Activated CD8-positive, alpha-beta memory T cell treated with anti-CD3 and anti-CD28 coated beads for 24 hours (primary cell): ENCODE measurements at regions not wholly inside any gene's neighbourhood (a gene's known extent, or its start where the extent isn't known, plus 50 kb on each side); places are given as distances from the start of the nearest gene placed in this dataset.

Experiments
- DNase-seq: peaks from one replicate; pipeline ENCODE4 v3.0.0-alpha.2; 2020

- DNase-seq = no peak
Observed at GRCh38 chr2:19476327-19476726, 117.9 kb upstream of the OSR1 start.

DNA sequence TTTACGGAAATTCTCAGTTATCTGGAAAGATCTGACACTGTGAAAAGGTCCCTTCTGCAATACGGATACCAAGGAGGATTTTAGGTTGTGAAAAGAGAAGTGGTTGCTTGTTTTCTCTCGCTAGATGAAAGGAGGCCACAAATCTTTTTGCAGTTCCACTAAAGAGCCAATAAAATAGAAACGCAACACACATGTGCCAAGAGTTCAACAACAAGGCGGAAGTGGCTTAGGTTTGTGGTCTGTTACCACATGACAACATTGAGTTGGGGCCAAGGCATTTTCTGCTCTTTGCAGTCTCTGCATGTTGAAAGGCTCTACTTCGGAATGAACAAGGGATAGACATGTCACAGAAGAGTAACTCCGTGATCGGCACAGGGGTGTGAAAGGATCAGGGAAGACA lies 115.7 kb upstream of the OSR1 start:
- DNase-seq = no peak

- DNase-seq = no peak
Observed at GRCh38 chr2:19473350-19473749, 114.9 kb upstream of the OSR1 start.

DNA sequence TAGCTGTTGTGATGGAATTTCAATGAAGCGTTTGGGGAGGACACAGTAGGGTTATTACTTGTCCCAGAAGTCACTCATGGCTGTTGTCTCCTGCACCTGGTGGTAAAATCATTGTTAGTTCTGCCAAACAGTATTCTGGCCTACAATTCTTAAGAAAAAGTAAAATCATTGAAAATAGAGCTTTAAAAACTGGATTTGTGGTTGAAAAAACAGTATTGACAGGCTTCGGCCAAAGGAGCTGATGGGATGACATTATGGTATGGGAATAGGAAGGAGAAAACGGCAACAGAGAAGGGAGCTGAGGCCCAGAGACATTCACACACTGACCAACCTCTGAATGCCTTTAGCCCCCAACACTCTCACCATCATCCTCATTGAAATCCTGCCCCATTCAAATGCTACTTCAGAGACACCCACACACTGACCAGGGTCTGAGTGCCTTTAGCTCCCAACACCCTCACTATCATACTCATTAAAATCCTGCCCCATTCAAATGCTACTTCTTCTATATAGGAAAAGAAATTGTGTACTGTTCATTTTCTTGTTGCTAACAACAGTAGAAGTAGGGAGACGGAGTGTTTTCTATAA lies 114.1 kb upstream of the OSR1 start:
- no peak for DNase-seq

- no peak for DNase-seq
Observed at GRCh38 chr2:19471491-19471890, 113.1 kb upstream of the OSR1 start.

DNA sequence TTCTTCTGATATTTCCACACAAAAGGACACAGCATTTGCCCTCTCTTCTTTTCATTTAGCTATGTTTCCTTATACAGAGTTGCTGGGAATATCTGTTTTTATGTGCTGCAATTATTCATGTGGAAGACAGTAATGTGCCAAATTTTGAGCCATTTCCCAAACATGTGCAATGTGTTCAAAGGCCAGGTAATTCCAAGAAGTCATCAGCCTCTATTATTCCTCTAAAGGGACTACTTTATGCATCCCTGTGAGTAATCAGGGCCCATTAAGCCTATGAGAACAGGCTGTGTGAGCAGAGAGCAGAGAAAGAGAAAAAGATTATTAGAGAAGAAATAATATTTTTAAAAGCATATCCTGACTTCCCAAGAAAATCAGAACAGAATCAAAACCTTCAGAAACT lies 107.6 kb upstream of the OSR1 start:
- no peak for DNase-seq

DNA sequence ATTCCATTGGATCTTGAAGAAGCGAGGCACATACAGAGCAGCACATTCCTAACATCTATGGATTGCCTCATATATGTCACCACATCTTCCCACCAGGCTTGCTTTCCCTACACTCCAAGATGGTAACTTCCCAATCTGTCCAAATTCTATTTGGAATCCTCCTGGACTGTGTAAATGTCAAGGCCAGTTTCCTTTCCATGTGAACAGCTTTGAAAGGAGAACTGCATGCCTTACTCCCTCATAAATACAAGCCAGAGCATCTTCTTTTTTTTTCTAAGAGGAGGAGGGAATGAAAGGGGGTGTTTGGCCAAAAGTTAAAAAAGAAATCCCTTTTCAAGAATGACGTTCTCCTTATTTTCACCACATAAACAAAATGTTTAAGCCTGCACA lies 103.8 kb upstream of the OSR1 start:
- DNase-seq = no peak

DNA sequence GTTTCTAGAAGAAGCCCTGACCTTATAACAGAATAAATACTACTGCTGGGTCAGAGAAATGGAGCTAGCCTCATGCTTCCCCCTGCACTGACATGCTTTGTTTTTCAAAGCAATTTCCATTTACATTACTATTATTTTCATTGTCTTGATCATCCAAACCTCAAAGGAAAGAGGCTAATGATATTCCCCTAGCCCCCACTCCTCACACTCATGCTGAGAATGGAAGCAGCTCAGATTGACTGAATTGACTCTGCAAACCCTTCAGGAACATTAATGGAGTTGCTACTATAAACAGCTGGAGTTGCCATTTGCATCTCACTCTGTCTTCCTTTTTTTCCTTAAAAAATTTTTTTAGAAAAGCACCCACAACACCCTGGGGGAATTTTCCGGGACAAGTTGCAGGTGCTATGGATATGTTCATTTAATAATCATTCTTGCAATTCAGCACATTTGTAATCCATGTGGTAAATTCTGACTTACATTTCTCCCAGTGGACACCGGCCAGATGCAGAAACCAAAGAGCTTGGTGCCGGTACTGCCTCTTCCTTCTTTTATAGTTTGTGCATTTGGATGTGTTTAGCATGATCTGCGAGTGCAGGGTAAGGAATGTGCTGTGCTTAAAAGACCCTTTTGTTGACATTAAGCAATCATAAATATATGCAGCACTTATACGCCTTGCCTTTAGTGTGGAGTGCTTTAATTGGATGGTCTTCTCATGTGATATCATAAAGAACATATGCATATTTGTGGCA lies 103.3 kb upstream of the OSR1 start:
- no peak for DNase-seq

GRCh38 chr2:19460761-19461160 lies 102.3 kb upstream of the OSR1 start:
- DNase-seq = no peak

DNA sequence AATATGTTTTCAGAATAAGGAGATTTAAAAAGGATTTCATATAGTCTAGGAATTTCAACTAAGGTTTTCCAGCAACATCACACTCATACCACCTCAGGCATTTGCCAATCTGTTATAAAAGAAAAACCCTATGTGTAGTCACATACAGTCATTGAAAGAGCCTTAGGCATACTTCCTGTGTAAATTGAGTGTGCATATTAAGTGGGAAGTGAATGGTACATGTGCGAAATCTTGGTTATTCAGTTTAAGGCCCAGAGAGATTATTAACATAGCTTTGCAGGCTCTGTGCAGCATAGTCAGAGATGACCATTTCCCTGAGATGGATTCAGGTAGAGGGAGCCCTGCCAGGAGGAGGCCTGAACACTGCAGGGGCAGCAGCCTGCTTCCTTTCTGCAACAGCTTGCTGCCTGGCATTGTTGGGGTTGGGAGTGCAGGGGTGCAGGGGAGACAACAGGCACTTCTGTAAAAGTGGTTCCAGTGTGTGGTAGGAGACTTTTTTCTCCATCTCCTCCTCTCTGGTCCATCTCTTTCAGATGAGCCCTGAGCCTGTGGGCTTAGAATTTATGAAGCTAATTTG lies 100.1 kb upstream of the OSR1 start:
- DNase-seq = no peak

- no peak for DNase-seq
Observed at GRCh38 chr2:19457809-19458208, 99.4 kb upstream of the OSR1 start.

DNA sequence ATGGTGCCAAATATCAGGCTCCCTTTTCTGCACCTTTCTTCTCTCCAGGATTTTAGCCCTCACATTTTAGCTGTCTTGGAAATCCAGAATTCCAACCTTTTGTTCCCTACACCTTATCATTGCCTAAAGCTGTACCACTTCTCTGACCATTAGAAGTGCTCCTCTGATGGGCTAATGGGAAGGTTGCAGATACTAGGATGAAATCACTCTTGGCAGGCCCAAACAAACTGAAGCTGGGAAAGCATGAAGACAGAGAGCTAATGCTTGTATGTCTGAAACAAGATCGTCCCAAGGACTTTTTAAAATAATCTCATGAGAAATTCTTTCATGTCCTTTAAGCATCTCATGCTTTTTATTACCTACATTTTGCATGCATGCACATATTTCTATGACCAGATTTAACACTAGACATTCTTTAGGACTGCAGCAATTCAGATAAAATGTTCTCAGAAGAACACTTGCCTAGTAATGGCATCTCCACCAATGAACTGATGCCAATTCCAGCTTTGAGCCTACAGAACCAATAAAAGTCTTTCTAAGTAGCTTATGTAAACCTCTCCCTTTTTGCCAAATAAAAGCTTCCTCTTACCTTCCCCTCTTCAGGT lies 98.4 kb upstream of the OSR1 start:
- no peak for DNase-seq

GRCh38 chr2:19454125-19454524 lies 95.7 kb upstream of the OSR1 start:
- no peak for DNase-seq

DNA sequence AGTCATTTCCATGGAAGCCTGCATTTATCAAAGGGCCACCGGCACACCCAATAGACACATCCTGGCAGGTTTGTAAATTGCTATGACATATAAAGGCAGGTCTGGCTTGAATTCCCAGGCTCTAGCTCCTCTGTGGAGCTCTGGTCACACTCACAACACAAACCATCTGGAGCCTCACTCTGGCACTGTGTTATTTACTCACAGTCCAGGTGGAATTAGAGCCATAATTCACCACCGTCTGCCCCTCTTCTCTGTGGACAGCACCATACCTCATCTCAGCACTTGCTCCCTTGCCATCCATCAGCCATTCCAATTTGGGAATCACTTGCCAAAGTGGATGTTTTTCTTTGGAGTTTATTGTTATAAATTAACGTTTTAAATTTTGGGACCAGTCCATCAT lies 84.3 kb upstream of the OSR1 start:
- DNase-seq = no peak

DNA sequence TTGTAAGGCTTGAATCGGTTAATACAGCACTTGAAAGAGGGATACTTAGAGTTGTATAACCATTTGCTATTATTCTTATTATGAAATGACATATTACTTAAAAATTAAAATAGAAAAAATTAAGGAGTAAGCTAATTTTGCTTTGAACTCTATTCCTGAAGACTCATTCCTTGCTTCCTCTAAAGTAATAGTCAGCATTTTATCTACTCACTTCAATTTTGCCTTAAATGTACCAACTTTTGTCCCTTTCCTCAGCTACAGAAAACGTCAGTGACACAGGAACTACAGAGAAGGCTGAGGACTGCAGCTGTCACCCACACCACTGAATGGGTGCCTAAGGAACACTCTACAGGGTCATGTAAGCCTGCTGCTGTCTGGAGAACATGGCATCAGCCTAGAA lies 80.7 kb upstream of the OSR1 start:
- no peak for DNase-seq

- no peak for DNase-seq
Observed at GRCh38 chr2:19435815-19436214, 77.4 kb upstream of the OSR1 start.

DNA sequence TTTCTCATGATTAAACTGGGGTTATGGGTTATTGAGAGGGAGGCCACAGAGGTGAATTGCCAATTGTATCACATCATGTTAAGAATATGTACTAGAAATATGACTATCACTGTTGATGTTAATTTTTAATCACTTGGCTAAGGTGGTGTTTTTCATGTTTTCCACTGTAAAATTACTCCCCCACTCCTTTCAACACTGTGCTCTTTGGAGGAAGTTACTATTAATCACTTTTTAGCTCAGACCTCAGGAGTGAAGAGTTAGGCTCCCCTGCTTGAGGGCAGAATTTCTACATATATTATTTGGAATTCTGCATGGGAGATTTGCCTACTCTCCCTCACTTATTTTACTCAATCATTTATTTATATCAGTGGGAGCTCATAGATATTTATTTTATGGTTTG lies 76.0 kb upstream of the OSR1 start:
- no peak for DNase-seq

- no peak for DNase-seq
Observed at GRCh38 chr2:19426941-19427340, 68.5 kb upstream of the OSR1 start.

GRCh38 chr2:19426144-19426543 lies 67.7 kb upstream of the OSR1 start:
- no peak for DNase-seq

DNA sequence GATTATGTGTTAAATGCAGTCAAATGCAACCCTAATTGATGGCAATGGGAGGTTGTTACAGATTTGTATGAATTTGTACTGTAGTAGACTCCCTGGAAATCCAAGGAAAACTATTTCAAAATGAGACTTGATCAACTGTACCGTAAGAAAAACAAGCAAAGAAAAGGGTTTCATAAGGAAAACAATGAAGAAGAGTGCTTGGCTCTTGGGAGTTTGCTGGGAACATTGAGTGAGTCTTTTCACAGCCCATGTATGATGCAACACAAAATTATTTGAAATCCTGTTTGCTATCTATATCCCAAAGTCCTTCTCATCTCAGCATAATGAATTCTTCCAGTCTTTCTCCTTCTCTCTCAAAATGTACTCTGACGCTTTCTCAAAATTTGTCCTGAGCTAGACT lies 67.0 kb upstream of the OSR1 start:
- DNase-seq = no peak

GRCh38 chr2:19419211-19419880 lies 60.9 kb upstream of the OSR1 start:
- no peak for DNase-seq

DNA sequence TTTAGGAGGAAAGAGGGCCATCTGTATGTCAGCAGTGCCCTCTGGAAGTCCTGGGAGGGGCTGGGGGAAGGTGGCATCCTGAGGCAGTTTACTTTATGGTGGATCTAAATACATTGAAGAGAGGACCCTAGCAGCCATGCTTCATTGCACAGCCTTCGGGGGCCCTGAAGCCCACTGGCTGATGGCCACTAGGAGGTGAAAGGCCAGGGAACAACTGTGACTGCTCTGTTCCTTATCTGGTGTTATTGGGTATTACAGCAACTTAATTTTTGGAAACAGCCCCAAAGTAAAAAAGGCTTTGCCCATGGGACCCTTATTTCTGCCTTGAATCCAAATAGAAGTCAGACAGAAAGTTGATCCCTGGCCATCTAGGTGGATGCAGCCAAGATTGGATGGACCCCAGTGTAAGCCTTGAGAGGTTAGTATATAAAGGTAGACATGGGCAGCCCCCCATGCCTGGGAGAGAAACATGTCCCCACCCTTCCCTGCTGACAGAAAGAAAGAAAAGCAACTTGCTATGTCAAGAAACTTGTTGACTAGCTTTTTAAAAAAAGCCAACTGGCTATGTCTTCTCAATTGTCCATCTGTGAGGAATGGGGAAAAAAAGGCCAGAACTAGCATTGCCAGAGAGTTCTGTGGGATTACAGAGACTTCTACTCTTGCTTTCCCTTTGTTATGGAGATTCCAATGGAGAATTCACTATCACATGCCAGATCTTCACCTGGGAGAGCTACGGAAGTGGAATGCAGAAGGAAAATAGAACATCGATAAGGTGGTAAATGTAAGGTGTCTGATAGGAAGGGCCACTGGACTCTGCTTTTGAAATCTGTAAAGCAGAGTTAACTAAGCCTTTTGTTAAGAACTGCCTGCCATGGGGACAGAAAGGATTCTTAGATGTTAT lies 58.6 kb upstream of the OSR1 start:
- DNase-seq = no peak

- no peak for DNase-seq
Observed at GRCh38 chr2:19416083-19416482, 57.7 kb upstream of the OSR1 start.
